Fibroblast of the conjunctiva (primary cell): ENCODE measurements at regions not wholly inside any gene's neighbourhood (a gene's known extent, or its start where the extent isn't known, plus 50 kb on each side); places are given as distances from the start of the nearest gene placed in this dataset.

Experiments used
- DNase-seq: peaks from one replicate; pipeline ENCODE4 v3.0.0-alpha.2; 2010; ENCODE audit warnings: low read depth

GRCh38 chr13:64441740-64442139 is 2788.4 kb downstream of the PCDH9 start:
- DNase-seq = no peak

GRCh38 chr13:64438084-64438483 is 2792.1 kb downstream of the PCDH9 start:
- no peak for DNase-seq

- no peak for DNase-seq
These were observed 2800.4 kb downstream of the PCDH9 start for GRCh38 chr13:64429691-64430090.

- DNase-seq = no peak
These were observed 2801.9 kb downstream of the PCDH9 start for GRCh38 chr13:64428196-64428595.

GRCh38 chr13:64423467-64423866 is 2806.7 kb downstream of the PCDH9 start:
- no peak for DNase-seq

- no peak for DNase-seq
These were observed 2810.0 kb downstream of the PCDH9 start for GRCh38 chr13:64420181-64420580.

- DNase-seq = no peak
These were observed 2812.6 kb downstream of the PCDH9 start for GRCh38 chr13:64417581-64417980.

- no peak for DNase-seq
These were observed 2815.8 kb downstream of the PCDH9 start for GRCh38 chr13:64414381-64414780.

GRCh38 chr13:64413529-64413928 is 2816.6 kb downstream of the PCDH9 start:
- DNase-seq = no peak

GRCh38 chr13:64410276-64411053 is 2819.7 kb downstream of the PCDH9 start:
- no peak for DNase-seq

- DNase-seq = no peak
These were observed 2832.4 kb downstream of the PCDH9 start for GRCh38 chr13:64397701-64398100.

- DNase-seq = no peak
These were observed 2852.5 kb downstream of the PCDH9 start for GRCh38 chr13:64377606-64378005.

GRCh38 chr13:64371461-64371860 is 2858.7 kb downstream of the PCDH9 start:
- DNase-seq = no peak

GRCh38 chr13:64371045-64371444 is 2859.1 kb downstream of the PCDH9 start:
- no peak for DNase-seq

- DNase-seq = no peak
These were observed 2861.0 kb downstream of the PCDH9 start for GRCh38 chr13:64369121-64369520.

- DNase-seq = no peak
These were observed 2867.6 kb downstream of the PCDH9 start for GRCh38 chr13:64362564-64362963.

GRCh38 chr13:64347664-64348063 is 2882.5 kb downstream of the PCDH9 start:
- no peak for DNase-seq

GRCh38 chr13:64339373-64340063 is 2890.6 kb downstream of the PCDH9 start:
- no peak for DNase-seq

GRCh38 chr13:64338671-64339070 is 2891.5 kb downstream of the PCDH9 start:
- DNase-seq = no peak

GRCh38 chr13:64333888-64334287 is 2896.2 kb downstream of the PCDH9 start:
- DNase-seq = no peak

GRCh38 chr13:64332048-64332447 is 2898.1 kb downstream of the PCDH9 start:
- DNase-seq = no peak

GRCh38 chr13:64327505-64328194 is 2902.5 kb downstream of the PCDH9 start:
- no peak for DNase-seq

GRCh38 chr13:64314331-64314730 is 2898.7 kb upstream of the PCDH20 start:
- DNase-seq = peak; percentile 48
